PC-3 (cell line): ENCODE measurements at regions not wholly inside any gene's neighbourhood (a gene's known extent, or its start where the extent isn't known, plus 50 kb on each side); places are given as distances from the start of the nearest gene placed in this dataset.

Source experiments
- ATAC-seq: fragments of 200-7000 bp; cut with Tn5 transposase; 2 replicates; pipeline ENCODE4 v1.9.1; 2020; ENCODE audit warnings: mild to moderate bottlenecking, moderate library complexity
- BruUV-seq: library from RNA; stranded (reverse); fragments of 400-500 nt; replicated peaks from 2 replicates; lab custom pipeline; 2021; lab: Mats Ljungman, UMichigan
- CTCF ChIA-PET: fragments of 300-600 bp; sonication (Branson Sonifier 250); formaldehyde crosslinking; loops from one replicate; lab custom pipeline; 2022; ENCODE audit warnings: antibody characterized with exemption; lab: Charles Lee
- POLR2A ChIA-PET: fragments of 300-600 bp; sonication (Branson Sonifier 250); formaldehyde crosslinking; loops from one replicate; lab custom pipeline; 2022; ENCODE audit warnings: antibody characterized with exemption; ENCODE audit not compliant: unreplicated experiment; lab: Charles Lee
- DNase-seq: peaks from one replicate; pipeline ENCODE4 v3.0.0-alpha.2; 2015
- H2AFZ ChIP-seq: fragments of 300-600 bp; sonication (generic); 2 replicates; pipeline ENCODE4 v1.6.0; 2016; ENCODE audit warnings: antibody characterized with exemption, low read length
- H3F3A ChIP-seq: fragments of 300-600 bp; sonication (generic); one replicate; pipeline ENCODE4 v1.6.0; 2017; ENCODE audit warnings: antibody characterized with exemption, low read length, control low read depth, mild to moderate bottlenecking; ENCODE audit not compliant: unreplicated experiment
- H3K27ac ChIP-seq: fragments of 300-600 bp; sonication (generic); 2 replicates; pipeline ENCODE4 v1.5.1; 2016; ENCODE audit warnings: mild to moderate bottlenecking, low read length
- H3K27me3 ChIP-seq: fragments of 300-600 bp; sonication (generic); 2 replicates; pipeline ENCODE4 v1.6.1; 2016; ENCODE audit warnings: low read length, mixed read lengths
- H3K36me3 ChIP-seq: fragments of 300-600 bp; sonication (generic); 2 replicates; pipeline ENCODE4 v1.6.1; 2016; ENCODE audit warnings: low read depth, mixed run types, low read length, mixed read lengths
- H3K4me1 ChIP-seq: fragments of 300-600 bp; sonication (generic); 2 replicates; pipeline ENCODE4 v1.5.1; 2016; ENCODE audit warnings: low read length; ENCODE audit not compliant: insufficient read depth
- H3K4me2 ChIP-seq: fragments of 300-600 bp; sonication (generic); 2 replicates; pipeline ENCODE4 v1.6.0; 2016; ENCODE audit warnings: low read length
- H3K4me3 ChIP-seq: fragments of 300-600 bp; sonication (generic); 2 replicates; pipeline ENCODE4 v1.5.1; 2016; ENCODE audit warnings: mild to moderate bottlenecking, low read length, mixed read lengths
- H3K79me2 ChIP-seq: fragments of 300-600 bp; sonication (generic); 2 replicates; pipeline ENCODE4 v1.6.1; 2017; ENCODE audit warnings: low read length, mixed read lengths
- H3K9ac ChIP-seq: fragments of 300-600 bp; sonication (generic); 2 replicates; pipeline ENCODE4 v1.6.0; 2016; ENCODE audit warnings: mild to moderate bottlenecking, low read length
- H3K9me2 ChIP-seq: fragments of 300-600 bp; sonication (generic); replicated peaks from 2 replicates; pipeline ENCODE4 v1.6.1; 2016; ENCODE audit warnings: mixed run types, low read length, mixed read lengths
- H3K9me3 ChIP-seq: fragments of 300-600 bp; sonication (generic); 2 replicates; pipeline ENCODE4 v1.6.1; 2016; ENCODE audit warnings: low read length, mixed read lengths
- H4K20me1 ChIP-seq: fragments of 300-600 bp; sonication (generic); 2 replicates; pipeline ENCODE4 v1.6.1; 2016; ENCODE audit warnings: low read length, mixed read lengths
- CTCF ChIP-seq: fragments of 300-600 bp; sonication (generic); conservative IDR thresholded peaks from 2 replicates; pipeline ENCODE4 v1.5.1; 2017; ENCODE audit warnings: antibody characterized with exemption, low read depth, mild to moderate bottlenecking, low read length
- EZH2 ChIP-seq: fragments of 300-600 bp; sonication (generic); IDR thresholded peaks from one replicate; pipeline ENCODE4 v1.6.1; 2017; ENCODE audit warnings: antibody characterized with exemption, mild to moderate bottlenecking, low read length; ENCODE audit not compliant: unreplicated experiment
- EZH2phosphoT487 ChIP-seq: fragments of 300-600 bp; sonication (generic); IDR thresholded peaks from 2 replicates; pipeline ENCODE4 v1.6.1; 2018; ENCODE audit warnings: mild to moderate bottlenecking, antibody characterized with exemption, low read length, borderline replicate concordance
- intact Hi-C: fragments of 100-400 bp; cut with micrococcal nuclease; formaldehyde crosslinking; loops from 2 replicates; pipeline ENCODE4 v1.9.0; 2023

- no peaks in the 10 kb centered on the region for H3K27me3 ChIP-seq
- H3K27ac ChIP-seq: no peak overlapping the region
- DNase-seq (no peak), ATAC-seq (no peak)
- no peaks in the 10 kb centered on the region for H3K9me2 ChIP-seq
- TF ChIP-seq EZH2phosphoT487 (no peak), CTCF (no peak), EZH2 (no peak)
- no peak overlapping the region for H3K4me2 ChIP-seq
- H3K79me2 ChIP-seq: no peaks in the 10 kb centered on the region
- no TSS peak for BruUV-seq
- no peaks in the 10 kb centered on the region for H3F3A ChIP-seq
- no peak overlapping the region for H3K9ac ChIP-seq
- H3K4me3 ChIP-seq: no peak overlapping the region
- H2AFZ ChIP-seq: no peak overlapping the region
- POLR2A ChIA-PET: no interaction called here
- no peaks in the 10 kb centered on the region for H4K20me1 ChIP-seq
- intact Hi-C loops: no loop called here
- no peaks in the 10 kb centered on the region for H3K36me3 ChIP-seq
- CTCF ChIA-PET: no interaction called here
- no peaks in the 10 kb centered on the region for H3K4me1 ChIP-seq
- no peaks in the 10 kb centered on the region for H3K9me3 ChIP-seq
These were observed 281.1 kb upstream of the ARX start for GRCh38 chrX:25296850-25297249.

GRCh38 chrX:25295466-25295865 lies 279.7 kb upstream of the ARX start:
- Histone ChIP-seq H4K20me1 (no peaks in the 10 kb centered on the region), H3K27ac (no peak overlapping the region), H3K9me3 (no peaks in the 10 kb centered on the region), H3F3A (no peaks in the 10 kb centered on the region), H3K79me2 (no peaks in the 10 kb centered on the region), H3K4me3 (no peak overlapping the region), H3K27me3 (no peaks in the 10 kb centered on the region), H3K9ac (no peak overlapping the region), H3K9me2 (no peaks in the 10 kb centered on the region), H2AFZ (no peak overlapping the region), H3K4me1 (no peaks in the 10 kb centered on the region), H3K36me3 (no peaks in the 10 kb centered on the region), H3K4me2 (no peak overlapping the region)
- BruUV-seq: no TSS peak
- ChIA-PET CTCF (no interaction called here), POLR2A (no interaction called here)
- TF ChIP-seq EZH2phosphoT487 (no peak), CTCF (no peak), EZH2 (no peak)
- DNase-seq: no peak
- intact Hi-C loops: no loop called here
- no peak for ATAC-seq

GRCh38 chrX:25290132-25290531 lies 274.4 kb upstream of the ARX start:
- Histone ChIP-seq H3K79me2 (no peaks in the 10 kb centered on the region), H4K20me1 (no peaks in the 10 kb centered on the region), H3K9me2 (no peaks in the 10 kb centered on the region), H3K4me3 (no peak overlapping the region), H3K36me3 (no peaks in the 10 kb centered on the region), H3F3A (no peaks in the 10 kb centered on the region), H3K4me2 (no peak overlapping the region), H2AFZ (no peak overlapping the region), H3K9ac (no peak overlapping the region), H3K9me3 (no peaks in the 10 kb centered on the region), H3K4me1 (no peaks in the 10 kb centered on the region), H3K27me3 (no peaks in the 10 kb centered on the region), H3K27ac (no peak overlapping the region)
- ATAC-seq: no peak
- TF ChIP-seq CTCF (no peak), EZH2 (no peak), EZH2phosphoT487 (no peak)
- BruUV-seq: no TSS peak
- ChIA-PET CTCF (no interaction called here), POLR2A (no interaction called here)
- no peak for DNase-seq
- intact Hi-C loops: no loop called here
